AG09309 (cell line): ENCODE measurements at regions not wholly inside any gene's neighbourhood (a gene's known extent, or its start where the extent isn't known, plus 50 kb on each side); places are given as distances from the start of the nearest gene placed in this dataset.

Experiments
- DNase-seq: peaks from one replicate; pipeline ENCODE4 v3.0.0-alpha.2; 2010; ENCODE audit warnings: low read depth
- H3K4me3 ChIP-seq: 2 replicates; pipeline ENCODE4 v1.5.1; 2011; ENCODE audit warnings: mild to moderate bottlenecking, low read depth, low read length, moderate library complexity; ENCODE audit not compliant: control insufficient read depth
- TF ChIP-seq, protein P1 (sequence below): IDR thresholded peaks from 2 replicates; pipeline ENCODE4 v1.5.1; 2011; ENCODE audit warnings: mild to moderate bottlenecking, low read depth, low read length, inconsistent platforms; ENCODE audit not compliant: insufficient read depth, control insufficient read depth; ENCODE audit errors: missing control alignments

DNA sequence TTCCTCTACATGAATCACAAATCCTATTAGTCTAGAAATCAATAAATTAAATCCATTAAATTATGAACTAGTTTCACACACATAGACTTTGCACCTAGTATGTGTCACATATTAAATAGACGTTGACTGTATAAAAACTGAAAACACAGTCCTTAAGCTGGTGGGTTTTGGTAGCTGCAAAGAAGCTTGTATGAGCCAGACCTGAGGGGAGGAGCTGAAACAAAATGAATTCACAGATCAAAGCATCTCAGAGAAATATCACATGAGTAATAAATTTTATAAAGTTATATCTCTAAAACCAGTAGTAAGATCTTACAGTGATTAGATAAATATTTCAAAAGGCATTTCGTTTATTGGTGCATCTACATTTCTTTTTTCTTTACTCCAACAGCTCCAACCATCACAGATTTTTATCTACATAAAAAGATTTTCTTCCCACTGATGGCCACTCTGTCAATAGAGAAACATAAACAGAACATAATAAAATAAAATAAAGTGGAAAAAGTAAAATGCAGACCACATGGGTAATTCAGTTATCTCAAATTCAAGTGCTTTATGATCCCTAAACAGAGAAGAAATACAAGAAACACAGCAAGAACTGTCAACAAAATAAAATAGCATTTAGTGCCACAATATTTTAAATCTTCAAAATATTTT is 420.0 kb upstream of the CYRIA start:
- no peak overlapping the region for H3K4me3 ChIP-seq
- DNase-seq = no peak
- TF ChIP-seq, protein P1, sequence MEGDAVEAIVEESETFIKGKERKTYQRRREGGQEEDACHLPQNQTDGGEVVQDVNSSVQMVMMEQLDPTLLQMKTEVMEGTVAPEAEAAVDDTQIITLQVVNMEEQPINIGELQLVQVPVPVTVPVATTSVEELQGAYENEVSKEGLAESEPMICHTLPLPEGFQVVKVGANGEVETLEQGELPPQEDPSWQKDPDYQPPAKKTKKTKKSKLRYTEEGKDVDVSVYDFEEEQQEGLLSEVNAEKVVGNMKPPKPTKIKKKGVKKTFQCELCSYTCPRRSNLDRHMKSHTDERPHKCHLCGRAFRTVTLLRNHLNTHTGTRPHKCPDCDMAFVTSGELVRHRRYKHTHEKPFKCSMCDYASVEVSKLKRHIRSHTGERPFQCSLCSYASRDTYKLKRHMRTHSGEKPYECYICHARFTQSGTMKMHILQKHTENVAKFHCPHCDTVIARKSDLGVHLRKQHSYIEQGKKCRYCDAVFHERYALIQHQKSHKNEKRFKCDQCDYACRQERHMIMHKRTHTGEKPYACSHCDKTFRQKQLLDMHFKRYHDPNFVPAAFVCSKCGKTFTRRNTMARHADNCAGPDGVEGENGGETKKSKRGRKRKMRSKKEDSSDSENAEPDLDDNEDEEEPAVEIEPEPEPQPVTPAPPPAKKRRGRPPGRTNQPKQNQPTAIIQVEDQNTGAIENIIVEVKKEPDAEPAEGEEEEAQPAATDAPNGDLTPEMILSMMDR = no peak

DNA sequence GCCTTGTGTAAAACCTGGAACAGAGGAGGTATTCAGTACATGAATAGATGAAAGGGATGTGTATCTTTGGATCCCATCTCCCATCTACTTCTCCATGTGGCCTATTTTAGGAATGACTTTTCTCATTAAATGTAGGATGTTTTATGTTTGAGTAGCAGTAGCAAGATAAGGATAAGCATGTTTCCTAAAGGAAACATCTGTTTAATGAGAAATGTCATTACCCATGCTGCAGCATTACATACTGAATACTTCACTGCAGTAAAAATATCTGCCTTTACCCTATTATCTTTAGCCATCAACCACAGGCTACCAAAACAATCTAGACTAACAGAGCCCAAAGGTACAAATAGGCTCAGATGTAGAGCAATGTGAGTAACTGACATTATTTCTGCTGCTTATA is 419.2 kb upstream of the CYRIA start:
- TF ChIP-seq, protein P1 = no peak
- peak; percentile 59 for DNase-seq
- H3K4me3 ChIP-seq = no peak overlapping the region

DNA sequence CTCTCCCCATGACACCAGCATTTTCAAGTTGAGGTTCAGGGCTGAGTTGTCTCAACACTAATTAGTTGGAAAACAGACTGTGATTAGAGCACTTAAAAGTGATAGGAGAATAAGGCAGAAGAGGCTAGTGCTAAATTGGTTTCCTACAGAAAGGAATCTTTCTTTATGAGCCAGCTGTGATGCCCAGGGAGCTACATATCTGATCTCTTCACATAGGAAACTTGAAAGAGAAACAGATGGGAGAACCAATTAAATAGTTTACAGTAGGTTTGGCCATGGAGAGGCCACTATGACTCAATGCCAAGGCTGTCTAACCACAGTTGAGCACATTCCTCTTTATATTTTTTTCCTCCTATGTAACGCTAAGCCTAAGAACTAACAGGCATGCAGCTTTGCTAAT is 418.3 kb upstream of the CYRIA start:
- DNase-seq = peak; percentile 69
- TF ChIP-seq, protein P1 = no peak
- H3K4me3 ChIP-seq = no peak overlapping the region

DNA sequence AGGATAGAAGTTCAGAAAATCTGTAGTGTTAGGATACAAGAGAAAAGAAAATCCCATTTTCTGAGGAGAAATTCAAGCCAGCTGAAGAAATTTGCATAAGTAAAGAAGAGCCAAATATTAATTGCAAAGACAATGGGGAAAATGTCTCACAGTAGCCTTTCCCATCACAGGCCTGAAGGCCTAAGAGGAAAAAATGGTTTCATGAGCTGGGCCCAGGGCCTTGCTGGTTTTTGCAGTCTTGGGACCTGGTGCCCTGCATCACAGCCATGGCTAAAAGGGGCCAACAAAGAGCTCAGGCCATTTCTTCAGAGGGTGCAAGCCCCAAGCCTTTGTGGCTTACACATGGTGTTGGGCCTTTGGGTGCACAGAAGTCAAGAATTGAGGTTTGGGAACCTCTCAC is 413.6 kb upstream of the CYRIA start:
- DNase-seq = no peak
- H3K4me3 ChIP-seq = no peak overlapping the region
- TF ChIP-seq, protein P1 = no peak

DNA sequence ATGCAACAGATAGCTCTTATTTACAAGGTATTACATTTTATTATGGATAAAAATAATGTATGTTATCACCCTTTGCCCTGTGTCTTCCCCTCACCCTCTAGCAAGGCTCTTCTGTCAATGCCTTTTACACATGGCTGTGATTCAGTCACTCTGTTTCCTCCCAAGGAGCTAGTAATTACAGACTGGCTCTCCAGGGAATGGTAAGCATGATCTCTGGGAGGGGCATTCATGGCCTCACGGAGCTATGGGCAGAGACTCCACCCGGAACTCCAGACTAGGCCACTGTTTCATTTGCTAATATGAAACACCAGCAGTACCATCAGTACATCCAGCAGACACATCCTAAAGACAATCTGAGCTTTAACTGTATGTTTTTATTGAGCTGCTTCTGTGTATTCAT is 410.9 kb upstream of the CYRIA start:
- TF ChIP-seq, protein P1 = no peak
- no peak for DNase-seq
- H3K4me3 ChIP-seq = no peak overlapping the region

DNA sequence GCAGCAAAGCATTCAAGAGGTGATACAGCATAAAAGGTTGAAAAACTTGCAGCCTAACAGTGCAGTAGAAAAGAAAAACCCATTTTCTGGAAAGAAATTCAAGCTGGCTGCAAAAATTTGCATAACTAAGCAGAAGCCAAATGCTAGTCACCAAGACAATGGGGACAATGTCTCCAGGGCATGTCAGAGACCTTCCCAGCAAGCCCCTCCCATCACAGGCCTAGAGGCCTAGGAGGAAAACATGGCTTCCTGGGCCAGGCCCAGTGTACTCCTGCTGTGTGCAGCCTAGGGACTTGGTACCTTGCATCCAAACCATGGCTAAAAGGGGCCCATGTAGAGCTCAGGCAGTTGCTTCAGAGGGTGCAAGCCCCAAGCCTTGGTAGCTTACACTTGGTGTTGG is 405.1 kb upstream of the CYRIA start:
- DNase-seq = no peak
- TF ChIP-seq, protein P1 = no peak

More for the DNA sequence above, 405.1 kb upstream of the CYRIA start:
- H3K4me3 ChIP-seq = no peak overlapping the region
